ENCODE measurements at regions not wholly inside any gene's neighbourhood (a gene's known extent, or its start where the extent isn't known, plus 50 kb on each side); places are given as distances from the start of the nearest gene placed in this dataset.

GRCh38 chr2:65700720-65701119 lies 268.3 kb upstream of the SPRED2 start:
- intact Hi-C loops (cut with DNase I; ENCODE audit: low total_unique reads): no loop called here

GRCh38 chr2:65700004-65700651 lies 267.7 kb upstream of the SPRED2 start:
- no peak for TF ChIP-seq POLR2A (IDR thresholded peaks at IDR 0.05)
- no peaks in the 10 kb centered on the region for H3K4me1 ChIP-seq
- WGBS, 2 donors (ENCODE audit: low coverage in 1 of 2): 72 to 88% methylated on average over 3 to 10 of the region's 10 CpGs

More at GRCh38 chr2:65700720-65701119, 268.3 kb upstream of the SPRED2 start:
- in situ Hi-C loops (cut with MboI; ENCODE audit: low pct_ligation_motif_present in 1 of 4, low pct_unique_long_range_greater_than_20kb in 1 of 4, low sequenced_read_pairs in 3 of 4): no loop called here
- no peaks in the 10 kb centered on the region for H3K4me1 ChIP-seq
- H3K9me3 ChIP-seq: no peaks in the 10 kb centered on the region
- H3K4me3 ChIP-seq: no peak overlapping the region
- 87% methylated on average over 5 of the region's 7 CpGs; no CpG with 5 or more reads in 1 of the 2 donors for WGBS, 2 donors (ENCODE audit: low coverage in 1 of 2)
- no peaks in the 10 kb centered on the region for H3K27me3 ChIP-seq
- H3K27ac ChIP-seq: no peak overlapping the region
- no peak for DNase-seq
- H3K36me3 ChIP-seq: no peaks in the 10 kb centered on the region
- TF ChIP-seq CTCF (IDR thresholded peaks at IDR 0.05) (no peak), EP300 (IDR thresholded peaks at IDR 0.05; ENCODE audit: low read depth) (no peak), POLR2AphosphoS5 (IDR thresholded peaks at IDR 0.05) (no peak), POLR2A (IDR thresholded peaks at IDR 0.05) (no peak)

GRCh38 chr2:65691816-65692215 lies 259.4 kb upstream of the SPRED2 start:
- 72 to 80% methylated on average over 5 of the region's 5 CpGs for WGBS, 2 donors (ENCODE audit: low coverage in 1 of 2)
- no peak overlapping the region for H3K4me3 ChIP-seq
- DNase-seq: no peak

More at GRCh38 chr2:65700004-65700651, 267.7 kb upstream of the SPRED2 start:
- no peaks in the 10 kb centered on the region for H3K9me3 ChIP-seq
- no peaks in the 10 kb centered on the region for H3K27me3 ChIP-seq
- no peak overlapping the region for H3K4me3 ChIP-seq
- DNase-seq: no peak
- intact Hi-C loops (cut with DNase I; ENCODE audit: low total_unique reads) (no loop called here), in situ Hi-C loops (cut with MboI; ENCODE audit: low pct_ligation_motif_present in 1 of 4, low pct_unique_long_range_greater_than_20kb in 1 of 4, low sequenced_read_pairs in 3 of 4) (no loop called here)
- H3K27ac ChIP-seq: no peak overlapping the region
- H3K36me3 ChIP-seq: no peaks in the 10 kb centered on the region

GRCh38 chr2:65688141-65688886 lies 255.9 kb upstream of the SPRED2 start:
- no peak for DNase-seq
- H3K27ac ChIP-seq: no peak overlapping the region
- TF ChIP-seq POLR2AphosphoS5 (IDR thresholded peaks at IDR 0.05): no peak
- no peak for TF ChIP-seq POLR2A (IDR thresholded peaks at IDR 0.05)
- no peak overlapping the region for H3K4me3 ChIP-seq
- WGBS, 2 donors (ENCODE audit: low coverage in 1 of 2): 69 to 84% methylated on average over 4 of the region's 4 CpGs
- in situ Hi-C loops (cut with MboI; ENCODE audit: low pct_ligation_motif_present in 1 of 4, low pct_unique_long_range_greater_than_20kb in 1 of 4, low sequenced_read_pairs in 3 of 4): no loop called here
- H3K9me3 ChIP-seq: no peaks in the 10 kb centered on the region
- peaks cover 7% of the 10 kb centered on the region for H3K27me3 ChIP-seq
- no peaks in the 10 kb centered on the region for H3K4me1 ChIP-seq
- intact Hi-C loops (cut with DNase I; ENCODE audit: low total_unique reads): no loop called here
- H3K36me3 ChIP-seq: no peaks in the 10 kb centered on the region

More at GRCh38 chr2:65691816-65692215, 259.4 kb upstream of the SPRED2 start:
- TF ChIP-seq POLR2A (IDR thresholded peaks at IDR 0.05) (no peak), EP300 (IDR thresholded peaks at IDR 0.05; ENCODE audit: low read depth) (no peak), CTCF (IDR thresholded peaks at IDR 0.05) (no peak), POLR2AphosphoS5 (IDR thresholded peaks at IDR 0.05) (no peak)
- Histone ChIP-seq H3K36me3 (no peaks in the 10 kb centered on the region), H3K27ac (no peak overlapping the region), H3K27me3 (peaks cover 7% of the 10 kb centered on the region), H3K9me3 (no peaks in the 10 kb centered on the region), H3K4me1 (no peaks in the 10 kb centered on the region)
- in situ Hi-C loops (cut with MboI; ENCODE audit: low pct_ligation_motif_present in 1 of 4, low pct_unique_long_range_greater_than_20kb in 1 of 4, low sequenced_read_pairs in 3 of 4) (no loop called here), intact Hi-C loops (cut with DNase I; ENCODE audit: low total_unique reads) (no loop called here)

- in situ Hi-C loops (cut with MboI; ENCODE audit: low pct_ligation_motif_present in 1 of 4, low pct_unique_long_range_greater_than_20kb in 1 of 4, low sequenced_read_pairs in 3 of 4) (no loop called here), intact Hi-C loops (cut with DNase I; ENCODE audit: low total_unique reads) (no loop called here)
- TF ChIP-seq POLR2AphosphoS5 (IDR thresholded peaks at IDR 0.05): no peak
- TF ChIP-seq POLR2A (IDR thresholded peaks at IDR 0.05): no peak
- no peak for TF ChIP-seq CTCF (IDR thresholded peaks at IDR 0.05)
- TF ChIP-seq EP300 (IDR thresholded peaks at IDR 0.05; ENCODE audit: low read depth): no peak
- no peaks in the 10 kb centered on the region for H3K9me3 ChIP-seq
- H3K36me3 ChIP-seq: no peaks in the 10 kb centered on the region
- no peak for DNase-seq
- no peak overlapping the region for H3K27ac ChIP-seq
- H3K27me3 ChIP-seq: peaks cover 7% of the 10 kb centered on the region
- no peaks in the 10 kb centered on the region for H3K4me1 ChIP-seq
- 87 to 90% methylated on average over 9 of the region's 9 CpGs for WGBS, 2 donors (ENCODE audit: low coverage in 1 of 2)
- no peak overlapping the region for H3K4me3 ChIP-seq
Observed at GRCh38 chr2:65687614-65688013, 255.2 kb upstream of the SPRED2 start.
